Gastroesophageal sphincter (tissue), 3 donors: ENCODE measurements at regions not wholly inside any gene's neighbourhood (a gene's known extent, or its start where the extent isn't known, plus 50 kb on each side); places are given as distances from the start of the nearest gene placed in this dataset.

Experiments
- CTCF ChIP-seq, 4 experiments: fragments of 200-600 bp in 2 of 4; fragments of 450-650 bp in 2 of 4; sonication (generic) in 1 of 4; IDR thresholded peaks; one replicate each; pipeline ENCODE4 v1.5.1; 2017 to 2019; ENCODE audit warnings: antibody characterized with exemption in 4 of 4, mild to moderate bottlenecking in 2 of 4, moderate library complexity in 2 of 4
- POLR2A ChIP-seq, 2 donors: fragments of 450-650 bp; IDR thresholded peaks; one replicate each; pipeline ENCODE4 v1.6.1; 2017; ENCODE audit warnings: antibody characterized with exemption in 2 of 2, mild to moderate bottlenecking in 2 of 2, moderate library complexity in 1 of 2
- POLR2AphosphoS5 ChIP-seq: sonication (generic); formaldehyde crosslinking; IDR thresholded peaks from one replicate; pipeline ENCODE4 v1.6.1; 2017; ENCODE audit warnings: antibody characterized with exemption

DNA sequence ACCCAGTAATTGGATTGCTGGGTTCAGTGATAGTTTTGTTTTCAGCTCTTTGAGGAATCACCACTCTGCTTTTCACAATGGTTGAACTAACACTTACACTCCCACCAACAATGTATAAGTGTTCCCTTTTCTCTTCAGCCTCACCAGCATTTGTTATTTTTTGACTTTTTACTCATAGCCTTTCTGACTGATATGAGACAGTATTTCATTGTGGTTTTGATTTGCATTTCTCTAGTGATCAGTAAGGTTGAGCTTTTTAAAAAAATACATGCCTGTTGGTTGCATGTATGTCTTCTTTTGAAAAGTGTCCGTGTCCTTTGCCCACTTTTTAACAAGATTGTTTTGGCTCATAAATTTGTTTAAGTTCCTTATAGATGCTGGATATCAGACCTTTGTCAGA is 185.7 kb upstream of the CCNH start:
- TF ChIP-seq POLR2A (IDR thresholded peaks at IDR 0.05) = no peak
- TF ChIP-seq CTCF (IDR thresholded peaks at IDR 0.05) = no peak
- no peak for TF ChIP-seq POLR2AphosphoS5
